Caco-2 (cell line): ENCODE measurements at regions not wholly inside any gene's neighbourhood (a gene's known extent, or its start where the extent isn't known, plus 50 kb on each side); places are given as distances from the start of the nearest gene placed in this dataset.

ENCODE experiments used
- BruUV-seq: library from RNA; stranded (reverse); fragments of 400-500 nt; replicated peaks from 2 replicates; lab custom pipeline; 2021; lab: Mats Ljungman, UMichigan
- CTCF ChIA-PET: fragments of 300-600 bp; sonication (Branson Sonifier 250); formaldehyde crosslinking; loops from one replicate; lab custom pipeline; 2022; ENCODE audit warnings: antibody characterized with exemption; lab: Charles Lee
- POLR2A ChIA-PET: fragments of 300-600 bp; sonication (Branson Sonifier 250); formaldehyde crosslinking; loops from one replicate; lab custom pipeline; 2022; ENCODE audit warnings: antibody characterized with exemption; lab: Charles Lee
- DNase-seq, 2 experiments: peaks; one replicate each; pipeline versions ENCODE4 v3.0.0 to v3.0.0-alpha.2; 2020 to 2022
- H3K27me3 ChIP-seq: replicated peaks from 2 replicates; pipeline ENCODE4 v1.6.0; 2011; ENCODE audit warnings: low read length; ENCODE audit not compliant: control insufficient read depth, insufficient read depth
- H3K36me3 ChIP-seq: 2 replicates; pipeline ENCODE4 v1.5.1; 2011; ENCODE audit warnings: low read length; ENCODE audit not compliant: control insufficient read depth, insufficient read depth
- H3K4me1 ChIP-seq: fragments of 250-450 bp; sonication (Bioruptor Pico); 2 replicates; pipeline ENCODE4 v1.5.1; 2020; ENCODE audit warnings: mild to moderate bottlenecking
- H3K4me3 ChIP-seq: 2 replicates; pipeline ENCODE4 v1.5.1; 2011; ENCODE audit warnings: low read depth, mild to moderate bottlenecking, control low read depth, low read length
- H3K9me3 ChIP-seq: fragments of 250-450 bp; sonication (Bioruptor Pico); 2 replicates; pipeline ENCODE4 v1.5.1; 2020; ENCODE audit warnings: mild to moderate bottlenecking, moderate library complexity
- H3K27ac Mint-ChIP-seq: one replicate; pipeline ENCODE4 v1.8.0; 2022; ENCODE audit warnings: mixed read lengths; ENCODE audit not compliant: unreplicated experiment
- H3K27me3 Mint-ChIP-seq: one replicate; pipeline ENCODE4 v1.8.0; 2022; ENCODE audit warnings: mixed read lengths; ENCODE audit not compliant: insufficient read depth, unreplicated experiment
- H3K36me3 Mint-ChIP-seq: one replicate; pipeline ENCODE4 v1.8.0; 2022; ENCODE audit warnings: mild to moderate bottlenecking, mixed read lengths; ENCODE audit not compliant: insufficient read depth, unreplicated experiment
- H3K4me1 Mint-ChIP-seq: one replicate; pipeline ENCODE4 v1.8.0; 2022; ENCODE audit warnings: low read depth, mixed read lengths; ENCODE audit not compliant: unreplicated experiment
- H3K4me3 Mint-ChIP-seq: one replicate; pipeline ENCODE4 v1.8.0; 2022; ENCODE audit warnings: mild to moderate bottlenecking, moderate library complexity, mixed read lengths; ENCODE audit not compliant: unreplicated experiment
- H3K9me3 Mint-ChIP-seq: one replicate; pipeline ENCODE4 v1.8.0; 2022; ENCODE audit warnings: mixed read lengths; ENCODE audit not compliant: unreplicated experiment
- CTCF ChIP-seq, 2 experiments: fragments of 200-600 bp in 1 of 2; IDR thresholded peaks; 1 replicate in 1 of 2; 2 replicates in 1 of 2; pipeline versions ENCODE4 v1.5.1 to v1.8.0; 2011 to 2022; ENCODE audit warnings: antibody characterized with exemption in 1 of 2, control low read depth in 1 of 2, inconsistent platforms in 1 of 2, low read depth in 1 of 2, low read length in 1 of 2, mild to moderate bottlenecking in 1 of 2, moderate library complexity in 1 of 2; ENCODE audit not compliant: insufficient read depth in 1 of 2, severe bottlenecking in 1 of 2, unreplicated experiment in 1 of 2
- intact Hi-C: fragments of 100-400 bp; cut with micrococcal nuclease; formaldehyde crosslinking; loops from one replicate; pipeline ENCODE4 v1.10.0; 2022; ENCODE audit not compliant: unreplicated experiment

GRCh38 chr5:158382473-158382872, 523.5 kb upstream of the CLINT1 start:
- no peaks in the 10 kb centered on the region for H3K4me1 ChIP-seq
- no peak overlapping the region for H3K4me3 ChIP-seq
- no peaks in the 10 kb centered on the region for H3K27me3 ChIP-seq
- H3K36me3 ChIP-seq, result no peaks in the 10 kb centered on the region
- no peak for DNase-seq
- Mint-ChIP-seq H3K4me3 (no peak overlapping the region), H3K27me3 (peaks cover 14% of the 10 kb centered on the region), H3K4me1 (no peaks in the 10 kb centered on the region), H3K36me3 (no peaks in the 10 kb centered on the region), H3K9me3 (peaks cover 9% of the 10 kb centered on the region), H3K27ac (no peak overlapping the region)
- no peak for TF ChIP-seq CTCF (IDR thresholded peaks at IDR 0.05; ENCODE audit: insufficient read depth in 1 of 2, low read depth in 1 of 2, low read length in 1 of 2, severe bottlenecking in 1 of 2, unreplicated experiment in 1 of 2)
- H3K9me3 ChIP-seq, result no peaks in the 10 kb centered on the region
- CTCF ChIA-PET, result no interaction called here
- POLR2A ChIA-PET, result no interaction called here
- no TSS peak for BruUV-seq
- intact Hi-C loops, result no loop called here

GRCh38 chr5:158381614-158382160, 522.7 kb upstream of the CLINT1 start:
- Histone ChIP-seq H3K4me1 (no peaks in the 10 kb centered on the region), H3K36me3 (no peaks in the 10 kb centered on the region), H3K4me3 (no peak overlapping the region), H3K9me3 (no peaks in the 10 kb centered on the region), H3K27me3 (no peaks in the 10 kb centered on the region)
- ChIA-PET POLR2A (no interaction called here), CTCF (no interaction called here)
- H3K4me1 Mint-ChIP-seq, result no peaks in the 10 kb centered on the region
- no peak for TF ChIP-seq CTCF (IDR thresholded peaks at IDR 0.05; ENCODE audit: insufficient read depth in 1 of 2, low read depth in 1 of 2, low read length in 1 of 2, severe bottlenecking in 1 of 2, unreplicated experiment in 1 of 2)
- no peak overlapping the region for H3K27ac Mint-ChIP-seq
- H3K27me3 Mint-ChIP-seq, result peaks cover 14% of the 10 kb centered on the region
- H3K36me3 Mint-ChIP-seq, result no peaks in the 10 kb centered on the region
- H3K9me3 Mint-ChIP-seq, result peaks cover 9% of the 10 kb centered on the region
- DNase-seq, result no peak
- no TSS peak for BruUV-seq
- H3K4me3 Mint-ChIP-seq, result no peak overlapping the region
- intact Hi-C loops, result no loop called here

- BruUV-seq, result no TSS peak
- POLR2A ChIA-PET, result no interaction called here
- Histone ChIP-seq H3K9me3 (no peaks in the 10 kb centered on the region), H3K4me1 (no peaks in the 10 kb centered on the region), H3K36me3 (no peaks in the 10 kb centered on the region), H3K4me3 (no peak overlapping the region), H3K27me3 (no peaks in the 10 kb centered on the region)
- Mint-ChIP-seq H3K27me3 (peaks cover 14% of the 10 kb centered on the region), H3K9me3 (peaks cover 9% of the 10 kb centered on the region), H3K36me3 (no peaks in the 10 kb centered on the region), H3K4me3 (no peak overlapping the region), H3K27ac (no peak overlapping the region), H3K4me1 (no peaks in the 10 kb centered on the region)
- CTCF ChIA-PET, result no interaction called here
- intact Hi-C loops, result no loop called here
- DNase-seq, result no peak
- no peak for TF ChIP-seq CTCF (IDR thresholded peaks at IDR 0.05; ENCODE audit: insufficient read depth in 1 of 2, low read depth in 1 of 2, low read length in 1 of 2, severe bottlenecking in 1 of 2, unreplicated experiment in 1 of 2)
Measured at GRCh38 chr5:158380661-158381060, 521.7 kb upstream of the CLINT1 start.
